Neural progenitor cell (in vitro differentiated cells): ENCODE measurements at regions not wholly inside any gene's neighbourhood (a gene's known extent, or its start where the extent isn't known, plus 50 kb on each side); places are given as distances from the start of the nearest gene placed in this dataset.

Experiments used
- DNase-seq: peaks from one replicate; pipeline ENCODE4 v3.0.0-alpha.2; 2016; ENCODE audit warnings: low spot score
- H2AFZ ChIP-seq: fragments of 200-600 bp; sonication (generic); replicated peaks from 2 replicates; pipeline ENCODE4 v1.6.1; 2016; ENCODE audit warnings: antibody characterized with exemption
- H3F3A ChIP-seq: fragments of 200-600 bp; sonication (generic); 2 replicates; pipeline ENCODE4 v1.6.1; 2016; ENCODE audit warnings: antibody characterized with exemption, low read depth
- H3K27ac ChIP-seq: fragments of 200-600 bp; sonication (generic); 2 replicates; pipeline ENCODE4 v1.5.1; 2016; ENCODE audit warnings: mild to moderate bottlenecking
- H3K27me3 ChIP-seq: fragments of 200-600 bp; sonication (generic); 2 replicates; pipeline ENCODE4 v1.6.1; 2016; ENCODE audit warnings: mild to moderate bottlenecking, moderate library complexity
- H3K36me3 ChIP-seq: fragments of 200-600 bp; sonication (generic); 2 replicates; pipeline ENCODE4 v1.5.1; 2016
- H3K4me1 ChIP-seq: fragments of 200-600 bp; sonication (generic); 2 replicates; pipeline ENCODE4 v1.6.1; 2016; ENCODE audit warnings: mixed run types
- H3K4me2 ChIP-seq: fragments of 200-600 bp; sonication (generic); 2 replicates; pipeline ENCODE4 v1.6.1; 2016
- H3K4me3 ChIP-seq: fragments of 200-600 bp; sonication (generic); 2 replicates; pipeline ENCODE4 v1.5.1; 2016
- H3K79me2 ChIP-seq: fragments of 200-600 bp; sonication (generic); 2 replicates; pipeline ENCODE4 v1.6.1; 2016; ENCODE audit warnings: low read depth
- H3K9ac ChIP-seq: fragments of 200-600 bp; sonication (generic); 2 replicates; pipeline ENCODE4 v1.6.1; 2016
- H3K9me3 ChIP-seq: fragments of 200-600 bp; sonication (generic); 2 replicates; pipeline ENCODE4 v1.5.1; 2016; ENCODE audit warnings: low read depth
- H4K20me1 ChIP-seq: fragments of 200-600 bp; sonication (generic); 2 replicates; pipeline ENCODE4 v1.6.1; 2016; ENCODE audit warnings: low read depth
- H3K27ac Mint-ChIP-seq: 3 replicates; pipeline ENCODE4 v1.8.0; 2021; ENCODE audit warnings: mixed read lengths
- H3K27me3 Mint-ChIP-seq: 2 replicates; pipeline ENCODE4 v1.8.0; 2022; ENCODE audit warnings: low read depth, mild to moderate bottlenecking, inconsistent platforms, moderate library complexity, mixed read lengths; ENCODE audit not compliant: insufficient read depth
- H3K36me3 Mint-ChIP-seq: 3 replicates; pipeline ENCODE4 v1.8.0; 2021; ENCODE audit warnings: mixed read lengths
- H3K4me1 Mint-ChIP-seq: 3 replicates; pipeline ENCODE4 v1.8.0; 2021; ENCODE audit warnings: mixed read lengths
- H3K4me3 Mint-ChIP-seq: 3 replicates; pipeline ENCODE4 v1.8.0; 2021; ENCODE audit warnings: mild to moderate bottlenecking, moderate library complexity, mixed read lengths
- H3K9me3 Mint-ChIP-seq: 3 replicates; pipeline ENCODE4 v1.8.0; 2020; ENCODE audit warnings: mixed read lengths
- EZH2 ChIP-seq: fragments of 200-600 bp; sonication (generic); IDR thresholded peaks from 2 replicates; pipeline ENCODE4 v1.6.1; 2017; ENCODE audit warnings: antibody characterized with exemption, mild to moderate bottlenecking, moderate library complexity
- EZH2phosphoT487 ChIP-seq: fragments of 200-600 bp; sonication (generic); IDR thresholded peaks from 2 replicates; pipeline ENCODE4 v1.6.1; 2017; ENCODE audit warnings: antibody characterized with exemption
- TF ChIP-seq, protein P1 (sequence below): fragments of 200-600 bp; sonication (generic); IDR thresholded peaks from 2 replicates; pipeline ENCODE4 v1.5.1; 2017; ENCODE audit warnings: antibody characterized with exemption, mild to moderate bottlenecking

DNA sequence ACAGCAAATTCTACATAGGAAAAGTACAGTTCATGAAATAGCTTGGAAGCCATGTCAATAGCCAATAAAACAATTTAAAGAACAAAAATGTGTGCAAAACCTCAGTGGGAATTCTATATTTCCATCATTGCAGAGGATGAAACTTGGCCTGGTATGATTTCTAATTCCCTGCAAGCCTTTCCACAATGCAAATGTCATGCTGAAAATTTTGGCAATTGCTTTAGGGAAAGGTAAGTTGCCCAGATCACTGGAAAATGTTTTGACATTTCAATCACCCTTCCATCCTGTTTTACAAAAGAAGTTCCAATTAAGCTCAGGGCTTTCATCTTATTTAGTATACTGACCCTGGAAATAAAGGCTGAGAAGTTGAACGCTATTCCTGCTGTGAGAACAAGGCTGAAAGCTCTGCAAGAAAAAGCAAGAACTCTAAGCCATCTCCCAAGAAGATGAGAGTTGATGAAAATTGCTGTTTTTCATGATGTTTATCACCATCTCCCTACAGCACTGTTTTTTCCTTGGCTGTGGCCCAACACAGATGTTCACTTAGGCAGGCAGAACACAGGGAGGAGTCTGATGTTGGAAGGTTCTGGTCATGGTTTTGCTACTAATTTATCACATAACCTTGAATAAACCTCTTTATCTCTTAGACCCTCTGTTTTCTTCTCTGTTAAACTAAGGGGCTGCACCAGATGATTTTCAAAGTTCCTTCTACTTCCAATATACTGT lies 263.7 kb downstream of the KCTD12 start:
- H3K27me3 ChIP-seq, result no peaks in the 10 kb centered on the region
- no peak overlapping the region for H2AFZ ChIP-seq
- H3K9me3 ChIP-seq, result no peaks in the 10 kb centered on the region
- peak; percentile 14 for DNase-seq
- Mint-ChIP-seq H3K27me3 (peaks cover 2% of the 10 kb centered on the region), H3K4me1 (peaks cover 19% of the 10 kb centered on the region), H3K9me3 (peaks cover 8% of the 10 kb centered on the region), H3K27ac (no peak overlapping the region), H3K36me3 (no peaks in the 10 kb centered on the region), H3K4me3 (no peak overlapping the region)
- no peak overlapping the region for H3K27ac ChIP-seq
- H3F3A ChIP-seq, result no peaks in the 10 kb centered on the region
- H3K4me2 ChIP-seq, result peak overlapping the region; percentile 19
- peaks cover 21% of the 10 kb centered on the region for H3K4me1 ChIP-seq
- no peak overlapping the region for H3K9ac ChIP-seq
- no peak for TF ChIP-seq EZH2phosphoT487
- TF ChIP-seq, protein P1, sequence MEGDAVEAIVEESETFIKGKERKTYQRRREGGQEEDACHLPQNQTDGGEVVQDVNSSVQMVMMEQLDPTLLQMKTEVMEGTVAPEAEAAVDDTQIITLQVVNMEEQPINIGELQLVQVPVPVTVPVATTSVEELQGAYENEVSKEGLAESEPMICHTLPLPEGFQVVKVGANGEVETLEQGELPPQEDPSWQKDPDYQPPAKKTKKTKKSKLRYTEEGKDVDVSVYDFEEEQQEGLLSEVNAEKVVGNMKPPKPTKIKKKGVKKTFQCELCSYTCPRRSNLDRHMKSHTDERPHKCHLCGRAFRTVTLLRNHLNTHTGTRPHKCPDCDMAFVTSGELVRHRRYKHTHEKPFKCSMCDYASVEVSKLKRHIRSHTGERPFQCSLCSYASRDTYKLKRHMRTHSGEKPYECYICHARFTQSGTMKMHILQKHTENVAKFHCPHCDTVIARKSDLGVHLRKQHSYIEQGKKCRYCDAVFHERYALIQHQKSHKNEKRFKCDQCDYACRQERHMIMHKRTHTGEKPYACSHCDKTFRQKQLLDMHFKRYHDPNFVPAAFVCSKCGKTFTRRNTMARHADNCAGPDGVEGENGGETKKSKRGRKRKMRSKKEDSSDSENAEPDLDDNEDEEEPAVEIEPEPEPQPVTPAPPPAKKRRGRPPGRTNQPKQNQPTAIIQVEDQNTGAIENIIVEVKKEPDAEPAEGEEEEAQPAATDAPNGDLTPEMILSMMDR, result no peak
- TF ChIP-seq EZH2, result no peak
- H3K79me2 ChIP-seq, result no peaks in the 10 kb centered on the region
- H4K20me1 ChIP-seq, result no peaks in the 10 kb centered on the region
- H3K4me3 ChIP-seq, result no peak overlapping the region
- H3K36me3 ChIP-seq, result no peaks in the 10 kb centered on the region

DNA sequence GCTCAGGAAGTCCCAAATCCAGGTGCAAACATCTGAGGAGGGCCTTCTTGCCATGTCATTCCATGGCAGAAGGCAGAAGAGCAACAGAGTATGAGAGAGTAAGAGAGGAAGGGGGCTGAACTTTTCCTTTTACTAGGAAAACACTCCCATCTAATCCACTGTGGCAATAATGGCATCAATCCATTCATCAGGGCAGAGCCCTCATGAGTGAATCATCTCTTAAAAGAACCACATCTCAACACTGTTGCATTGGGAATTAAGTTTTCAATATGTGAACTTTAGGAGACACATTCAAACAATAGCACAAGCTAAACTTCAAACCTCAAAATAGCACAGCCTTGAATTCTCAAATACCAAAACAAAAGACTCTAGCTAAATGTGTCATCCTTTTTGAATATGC lies 264.5 kb downstream of the KCTD12 start:
- Mint-ChIP-seq H3K9me3 (peaks cover 6% of the 10 kb centered on the region), H3K4me1 (peaks cover 19% of the 10 kb centered on the region), H3K4me3 (no peak overlapping the region), H3K27ac (no peak overlapping the region), H3K36me3 (no peaks in the 10 kb centered on the region), H3K27me3 (peaks cover 2% of the 10 kb centered on the region)
- no peaks in the 10 kb centered on the region for H3K27me3 ChIP-seq
- no peaks in the 10 kb centered on the region for H3K9me3 ChIP-seq
- no peak overlapping the region for H2AFZ ChIP-seq
- H3K4me1 ChIP-seq, result peaks cover 21% of the 10 kb centered on the region
- H4K20me1 ChIP-seq, result no peaks in the 10 kb centered on the region
- no peak overlapping the region for H3K27ac ChIP-seq
- TF ChIP-seq EZH2phosphoT487, result no peak
- TF ChIP-seq, protein P1, result no peak
- TF ChIP-seq EZH2, result no peak
- no peak overlapping the region for H3K9ac ChIP-seq
- DNase-seq, result no peak
- no peak overlapping the region for H3K4me2 ChIP-seq
- no peaks in the 10 kb centered on the region for H3F3A ChIP-seq
- no peaks in the 10 kb centered on the region for H3K79me2 ChIP-seq
- no peaks in the 10 kb centered on the region for H3K36me3 ChIP-seq
- H3K4me3 ChIP-seq, result no peak overlapping the region

DNA sequence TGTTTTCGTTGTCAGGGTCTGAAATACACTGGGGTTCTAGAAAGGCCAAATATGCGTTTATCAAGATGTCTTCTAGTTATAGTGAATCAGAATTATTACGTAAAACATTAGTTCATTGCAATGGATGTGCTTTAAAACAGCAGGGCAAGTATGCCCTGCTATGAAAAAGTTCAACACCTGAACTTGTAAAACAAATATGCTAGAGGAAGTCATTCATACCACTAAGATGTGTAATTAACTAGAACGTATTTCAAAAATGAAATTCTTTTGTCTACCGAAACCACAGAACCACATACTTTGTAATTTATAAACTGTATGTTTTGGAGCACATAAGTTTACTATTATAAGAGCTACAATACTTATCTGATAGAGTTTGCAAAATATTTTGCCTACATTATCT lies 266.2 kb downstream of the KCTD12 start:
- no peaks in the 10 kb centered on the region for H3K27me3 ChIP-seq
- H3K9me3 ChIP-seq, result no peaks in the 10 kb centered on the region
- DNase-seq, result no peak
- no peaks in the 10 kb centered on the region for H3K79me2 ChIP-seq
- Mint-ChIP-seq H3K27me3 (peaks cover 2% of the 10 kb centered on the region), H3K27ac (no peak overlapping the region), H3K4me1 (peaks cover 19% of the 10 kb centered on the region), H3K36me3 (no peaks in the 10 kb centered on the region), H3K9me3 (peaks cover 3% of the 10 kb centered on the region), H3K4me3 (no peak overlapping the region)
- H3K27ac ChIP-seq, result no peak overlapping the region
- no peak overlapping the region for H3K4me2 ChIP-seq
- H3K9ac ChIP-seq, result no peak overlapping the region
- H3K36me3 ChIP-seq, result no peaks in the 10 kb centered on the region
- H4K20me1 ChIP-seq, result no peaks in the 10 kb centered on the region
- peaks cover 21% of the 10 kb centered on the region for H3K4me1 ChIP-seq
- no peak for TF ChIP-seq EZH2phosphoT487
- no peak for TF ChIP-seq EZH2
- TF ChIP-seq, protein P1, result no peak
- no peak overlapping the region for H3K4me3 ChIP-seq
- no peaks in the 10 kb centered on the region for H3F3A ChIP-seq
- H2AFZ ChIP-seq, result no peak overlapping the region
